Neural cell (in vitro differentiated cells): ENCODE measurements at regions not wholly inside any gene's neighbourhood (a gene's known extent, or its start where the extent isn't known, plus 50 kb on each side); places are given as distances from the start of the nearest gene placed in this dataset.

Experiments used
- CTCF ChIP-seq: fragments of 450-650 bp; IDR thresholded peaks from 2 replicates; pipeline ENCODE4 v1.5.1; 2014; ENCODE audit warnings: antibody characterized with exemption, mild to moderate bottlenecking, moderate library complexity; ENCODE audit not compliant: poor library complexity, severe bottlenecking
- EP300 ChIP-seq: fragments of 450-650 bp; conservative IDR thresholded peaks from 2 replicates; pipeline ENCODE4 v1.6.1; 2014; ENCODE audit warnings: antibody characterized with exemption, mild to moderate bottlenecking, moderate library complexity; ENCODE audit not compliant: poor library complexity, severe bottlenecking
- EZH2 ChIP-seq: fragments of 200-600, 300-800 bp; shearing (Covaris generic), sonication (generic); IDR thresholded peaks from 2 replicates; pipeline ENCODE4 v1.6.1; 2014; ENCODE audit warnings: antibody characterized with exemption, low read length, borderline replicate concordance, mild to moderate bottlenecking; ENCODE audit not compliant: insufficient read depth, poor library complexity, severe bottlenecking
- MXI1 ChIP-seq: fragments of 450-650 bp; conservative IDR thresholded peaks from 2 replicates; pipeline ENCODE4 v1.6.1; 2014; ENCODE audit warnings: antibody characterized with exemption, mild to moderate bottlenecking; ENCODE audit not compliant: poor library complexity, severe bottlenecking
- POLR2AphosphoS5 ChIP-seq: IDR thresholded peaks from 2 replicates; pipeline ENCODE4 v1.6.1; 2012
- RAD21 ChIP-seq: fragments of 450-650 bp; conservative IDR thresholded peaks from 2 replicates; pipeline ENCODE4 v1.6.1; 2014; ENCODE audit warnings: antibody characterized with exemption, mild to moderate bottlenecking, moderate library complexity
- REST ChIP-seq: IDR thresholded peaks from 2 replicates; pipeline ENCODE4 v1.6.1; 2012; ENCODE audit warnings: borderline replicate concordance
- SMC3 ChIP-seq: fragments of 450-650 bp; conservative IDR thresholded peaks from 2 replicates; pipeline ENCODE4 v1.6.1; 2014; ENCODE audit warnings: antibody characterized with exemption, mild to moderate bottlenecking, moderate library complexity; ENCODE audit not compliant: poor library complexity
- TAF1 ChIP-seq: IDR thresholded peaks from 2 replicates; pipeline ENCODE4 v1.6.1; 2012; ENCODE audit warnings: low read depth

GRCh38 chr5:82628364-82628910 is 350.3 kb upstream of the RPS23 start:
- no peak for TF ChIP-seq REST
- TF ChIP-seq RAD21: no peak
- TF ChIP-seq CTCF: no peak
- no peak for TF ChIP-seq MXI1
- no peak for TF ChIP-seq TAF1
- no peak for TF ChIP-seq EP300
- no peak for TF ChIP-seq SMC3
- TF ChIP-seq EZH2: no peak
- no peak for TF ChIP-seq POLR2AphosphoS5
